Astrocyte (in vitro differentiated cells and primary cell): ENCODE measurements at regions not wholly inside any gene's neighbourhood (a gene's known extent, or its start where the extent isn't known, plus 50 kb on each side); places are given as distances from the start of the nearest gene placed in this dataset.
"Not testable (repeated sequence)": the region's sequence is repeated elsewhere in the genome, so short reads cannot be mapped to it uniquely, and the experiment has no call there.

Source experiments
- DNase-seq: peaks from one replicate; pipeline ENCODE4 v3.0.0-alpha.2; 2010; ENCODE audit warnings: low read depth
- FAIRE-seq: peaks from 2 replicates; lab custom pipeline; 2011; peaks lifted over from hg19 to GRCh38; lab: Jason Lieb, UNC
- H2AFZ ChIP-seq: 2 replicates; pipeline ENCODE4 v1.6.0; 2012; ENCODE audit warnings: low read depth, low read length, inconsistent platforms
- H3K27ac ChIP-seq: 2 replicates; pipeline ENCODE4 v1.5.1; 2011; ENCODE audit warnings: low read depth, low read length, inconsistent platforms
- H3K27me3 ChIP-seq: 2 replicates; pipeline ENCODE4 v1.6.0; 2011; ENCODE audit warnings: low read length, inconsistent platforms; ENCODE audit not compliant: insufficient read depth
- H3K36me3 ChIP-seq: 2 replicates; pipeline ENCODE4 v1.5.1; 2011; ENCODE audit warnings: low read length, inconsistent platforms; ENCODE audit not compliant: insufficient read depth
- H3K4me1 ChIP-seq: 2 replicates; pipeline ENCODE4 v1.5.1; 2011; ENCODE audit warnings: low read length, inconsistent platforms; ENCODE audit not compliant: insufficient read depth
- H3K4me2 ChIP-seq: 2 replicates; pipeline ENCODE4 v1.6.0; 2012; ENCODE audit warnings: low read length, inconsistent platforms
- H3K4me3 ChIP-seq: 2 replicates; pipeline ENCODE4 v1.5.1; 2011; ENCODE audit warnings: low read depth, mild to moderate bottlenecking, low read length, inconsistent platforms; ENCODE audit not compliant: insufficient read depth
- H3K79me2 ChIP-seq: 2 replicates; pipeline ENCODE4 v1.6.0; 2012; ENCODE audit warnings: mild to moderate bottlenecking, low read length, inconsistent platforms; ENCODE audit not compliant: insufficient read depth
- H3K9ac ChIP-seq: 2 replicates; pipeline ENCODE4 v1.6.0; 2012; ENCODE audit warnings: mild to moderate bottlenecking, low read length, inconsistent platforms
- H3K9me3 ChIP-seq: 2 replicates; pipeline ENCODE4 v1.5.1; 2012; ENCODE audit warnings: low read depth, mild to moderate bottlenecking, low read length, inconsistent platforms; ENCODE audit not compliant: insufficient read depth
- H4K20me1 ChIP-seq: 2 replicates; pipeline ENCODE4 v1.6.0; 2012; ENCODE audit warnings: low read length, inconsistent platforms; ENCODE audit not compliant: insufficient read depth
- H3K27ac Mint-ChIP-seq: one replicate; pipeline ENCODE4 v1.8.0; 2021; ENCODE audit warnings: mild to moderate bottlenecking, mixed read lengths; ENCODE audit not compliant: unreplicated experiment
- H3K27me3 Mint-ChIP-seq: one replicate; pipeline ENCODE4 v1.8.0; 2021; ENCODE audit warnings: low read depth, mixed read lengths; ENCODE audit not compliant: unreplicated experiment
- H3K36me3 Mint-ChIP-seq: one replicate; pipeline ENCODE4 v1.8.0; 2021; ENCODE audit warnings: low read depth, mixed read lengths; ENCODE audit not compliant: unreplicated experiment
- H3K4me1 Mint-ChIP-seq: one replicate; pipeline ENCODE4 v1.8.0; 2021; ENCODE audit warnings: low read depth, mixed read lengths; ENCODE audit not compliant: unreplicated experiment
- H3K4me3 Mint-ChIP-seq: one replicate; pipeline ENCODE4 v1.8.0; 2021; ENCODE audit warnings: mild to moderate bottlenecking, moderate library complexity, mixed read lengths; ENCODE audit not compliant: unreplicated experiment
- H3K9me3 Mint-ChIP-seq: one replicate; pipeline ENCODE4 v1.8.0; 2021; ENCODE audit warnings: mild to moderate bottlenecking, mixed read lengths; ENCODE audit not compliant: unreplicated experiment
- CTCF ChIP-seq: IDR thresholded peaks from 2 replicates; pipeline ENCODE4 v1.5.1; 2011; ENCODE audit warnings: low read depth, mild to moderate bottlenecking, inconsistent platforms, low read length, moderate library complexity; ENCODE audit not compliant: insufficient read depth
- EZH2 ChIP-seq: IDR thresholded peaks from 2 replicates; pipeline ENCODE4 v1.6.1; 2012; ENCODE audit warnings: mild to moderate bottlenecking, low read length, inconsistent platforms; ENCODE audit not compliant: insufficient read depth

GRCh38 chr10:21114683-21115082 lies 217.6 kb upstream of the NEBL start:
- H3K9me3 Mint-ChIP-seq = peaks cover 3% of the 10 kb centered on the region
- Histone ChIP-seq H3K9ac (no peak overlapping the region), H3K4me2 (no peak overlapping the region), H3K27ac (no peak overlapping the region), H3K36me3 (no peaks in the 10 kb centered on the region), H4K20me1 (no peaks in the 10 kb centered on the region), H3K27me3 (no peaks in the 10 kb centered on the region), H2AFZ (no peak overlapping the region), H3K4me1 (no peaks in the 10 kb centered on the region), H3K9me3 (no peaks in the 10 kb centered on the region), H3K4me3 (no peak overlapping the region), H3K79me2 (no peaks in the 10 kb centered on the region)
- no peak overlapping the region for H3K27ac Mint-ChIP-seq
- FAIRE-seq = no peak
- no peak for DNase-seq
- H3K27me3 Mint-ChIP-seq = no peaks in the 10 kb centered on the region
- H3K4me1 Mint-ChIP-seq = peaks cover 3% of the 10 kb centered on the region
- TF ChIP-seq CTCF (no peak), EZH2 (no peak)
- no peak overlapping the region for H3K4me3 Mint-ChIP-seq
- no peaks in the 10 kb centered on the region for H3K36me3 Mint-ChIP-seq

GRCh38 chr10:21110358-21110757 lies 213.2 kb upstream of the NEBL start:
- Mint-ChIP-seq H3K9me3 (peaks cover 9% of the 10 kb centered on the region), H3K4me1 (peaks cover 3% of the 10 kb centered on the region), H3K27ac (no peak overlapping the region), H3K36me3 (no peaks in the 10 kb centered on the region), H3K27me3 (no peaks in the 10 kb centered on the region), H3K4me3 (no peak overlapping the region)
- Histone ChIP-seq H3K4me1 (no peaks in the 10 kb centered on the region), H4K20me1 (no peaks in the 10 kb centered on the region), H3K9me3 (no peaks in the 10 kb centered on the region), H3K27me3 (no peaks in the 10 kb centered on the region), H3K9ac (no peak overlapping the region), H3K79me2 (no peaks in the 10 kb centered on the region), H3K36me3 (no peaks in the 10 kb centered on the region), H3K4me3 (no peak overlapping the region), H2AFZ (no peak overlapping the region), H3K4me2 (no peak overlapping the region), H3K27ac (no peak overlapping the region)
- DNase-seq (no peak), FAIRE-seq (no peak)
- TF ChIP-seq CTCF = no peak
- TF ChIP-seq EZH2 = no peak

- H3K27ac ChIP-seq, DNase-seq, H2AFZ ChIP-seq, H3K4me3 ChIP-seq, H3K4me1 Mint-ChIP-seq, H3K4me1 ChIP-seq, H3K9me3 Mint-ChIP-seq, FAIRE-seq, H3K36me3 Mint-ChIP-seq, H3K27me3 ChIP-seq, H4K20me1 ChIP-seq, H3K27ac Mint-ChIP-seq, H3K9ac ChIP-seq, H3K79me2 ChIP-seq, H3K4me3 Mint-ChIP-seq, H3K27me3 Mint-ChIP-seq, H3K4me2 ChIP-seq, H3K9me3 ChIP-seq, H3K36me3 ChIP-seq: not testable (repeated sequence)
Observed at GRCh38 chr10:21106931-21107330, 209.8 kb upstream of the NEBL start.

GRCh38 chr10:21105331-21105730 lies 208.2 kb upstream of the NEBL start:
- H3K27me3 Mint-ChIP-seq, H3K27ac Mint-ChIP-seq, H2AFZ ChIP-seq, H3K27ac ChIP-seq, H3K4me3 ChIP-seq, H3K36me3 Mint-ChIP-seq, H3K9ac ChIP-seq, H3K79me2 ChIP-seq, H3K4me1 Mint-ChIP-seq, H3K27me3 ChIP-seq, H3K9me3 Mint-ChIP-seq, H3K4me2 ChIP-seq, H3K9me3 ChIP-seq, H4K20me1 ChIP-seq, DNase-seq, H3K36me3 ChIP-seq, FAIRE-seq, H3K4me3 Mint-ChIP-seq: not testable (repeated sequence)
- peaks cover 13% of the 10 kb centered on the region for H3K4me1 ChIP-seq
